ENCODE measurements at regions not wholly inside any gene's neighbourhood (a gene's known extent, or its start where the extent isn't known, plus 50 kb on each side); places are given as distances from the start of the nearest gene placed in this dataset.
A peak's percentile ranks its signal among the peaks of the same experiment; 100 is the strongest.
"Not testable (repeated sequence)": the region's sequence is repeated elsewhere in the genome, so short reads cannot be mapped to it uniquely, and the experiment has no call there.

GRCh38 chr13:50392977-50393376 lies 377.7 kb downstream of the KCNRG start:
- no peak for DNase-seq (ENCODE audit: low read depth)
- H2AFZ ChIP-seq (ENCODE audit: low read depth, low read length): no peak overlapping the region
- H3K36me3 Mint-ChIP-seq (ENCODE audit: low read depth, unreplicated experiment): no peaks in the 10 kb centered on the region
- H3K9ac ChIP-seq (ENCODE audit: low read length): no peak overlapping the region
- H4K20me1 ChIP-seq (ENCODE audit: insufficient read depth, low read length): no peaks in the 10 kb centered on the region
- H3K27me3 Mint-ChIP-seq (ENCODE audit: low read depth, unreplicated experiment): no peaks in the 10 kb centered on the region
- peaks cover 4% of the 10 kb centered on the region for H3K9me3 Mint-ChIP-seq (ENCODE audit: unreplicated experiment)
- TF ChIP-seq EZH2 (IDR thresholded peaks at IDR 0.05; ENCODE audit: insufficient read depth, low read length): no peak
- no peak for TF ChIP-seq CTCF (IDR thresholded peaks at IDR 0.05; ENCODE audit: insufficient read depth, low read depth, low read length)
- no peaks in the 10 kb centered on the region for H3K36me3 ChIP-seq (ENCODE audit: insufficient read depth, low read length)
- H3K27ac ChIP-seq (ENCODE audit: low read depth, low read length): no peak overlapping the region
- no peak for FAIRE-seq
- peaks cover 6% of the 10 kb centered on the region for H3K4me1 Mint-ChIP-seq (ENCODE audit: low read depth, unreplicated experiment)
- H3K4me3 Mint-ChIP-seq (ENCODE audit: unreplicated experiment): no peak overlapping the region
- no peaks in the 10 kb centered on the region for H3K9me3 ChIP-seq (ENCODE audit: insufficient read depth, low read depth, low read length)
- no peak overlapping the region for H3K4me3 ChIP-seq (ENCODE audit: insufficient read depth, low read depth, low read length)
- no peak overlapping the region for H3K27ac Mint-ChIP-seq (ENCODE audit: unreplicated experiment)
- H3K27me3 ChIP-seq (ENCODE audit: insufficient read depth, low read length): no peaks in the 10 kb centered on the region
- no peak overlapping the region for H3K4me2 ChIP-seq (ENCODE audit: low read length)
- no peaks in the 10 kb centered on the region for H3K79me2 ChIP-seq (ENCODE audit: insufficient read depth, low read length)
- no peaks in the 10 kb centered on the region for H3K4me1 ChIP-seq (ENCODE audit: insufficient read depth, low read length)

DNA sequence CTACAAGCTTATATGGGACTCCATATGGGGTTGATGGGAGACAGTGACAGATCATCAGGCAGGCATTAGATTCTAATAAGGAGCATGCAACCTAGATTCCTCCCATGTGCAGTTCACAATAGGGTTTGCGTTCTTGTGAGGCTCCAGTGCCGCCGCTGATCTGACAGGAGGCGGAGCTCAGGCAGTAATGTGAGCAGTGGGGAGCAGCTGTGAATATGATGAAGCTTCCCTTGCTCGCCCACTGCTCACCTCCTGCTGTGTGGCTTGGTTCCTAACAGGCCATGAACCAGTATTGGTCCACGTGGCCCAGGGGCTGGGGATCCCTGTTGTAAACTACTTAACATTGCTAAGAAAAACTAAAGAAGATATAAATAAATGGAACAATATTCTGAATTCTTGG lies 378.4 kb downstream of the KCNRG start:
- H3K9ac ChIP-seq (ENCODE audit: low read length): no peak overlapping the region
- Mint-ChIP-seq H3K36me3 (ENCODE audit: low read depth, unreplicated experiment) (no peaks in the 10 kb centered on the region), H3K27ac (ENCODE audit: unreplicated experiment) (no peak overlapping the region), H3K9me3 (ENCODE audit: unreplicated experiment) (peaks cover 5% of the 10 kb centered on the region), H3K4me1 (ENCODE audit: low read depth, unreplicated experiment) (peaks cover 6% of the 10 kb centered on the region), H3K27me3 (ENCODE audit: low read depth, unreplicated experiment) (no peaks in the 10 kb centered on the region), H3K4me3 (ENCODE audit: unreplicated experiment) (no peak overlapping the region)
- no peaks in the 10 kb centered on the region for H3K36me3 ChIP-seq (ENCODE audit: insufficient read depth, low read length)
- FAIRE-seq (no peak), DNase-seq (ENCODE audit: low read depth) (peak; percentile 57)
- no peaks in the 10 kb centered on the region for H3K4me1 ChIP-seq (ENCODE audit: insufficient read depth, low read length)
- TF ChIP-seq CTCF (IDR thresholded peaks at IDR 0.05; ENCODE audit: insufficient read depth, low read depth, low read length) (no peak), EZH2 (IDR thresholded peaks at IDR 0.05; ENCODE audit: insufficient read depth, low read length) (no peak)
- H2AFZ ChIP-seq (ENCODE audit: low read depth, low read length): peak overlapping the region; percentile 9
- no peaks in the 10 kb centered on the region for H4K20me1 ChIP-seq (ENCODE audit: insufficient read depth, low read length)
- no peaks in the 10 kb centered on the region for H3K79me2 ChIP-seq (ENCODE audit: insufficient read depth, low read length)
- peak overlapping the region; percentile 12 for H3K4me2 ChIP-seq (ENCODE audit: low read length)
- H3K27ac ChIP-seq (ENCODE audit: low read depth, low read length): no peak overlapping the region
- H3K27me3 ChIP-seq (ENCODE audit: insufficient read depth, low read length): no peaks in the 10 kb centered on the region
- H3K4me3 ChIP-seq (ENCODE audit: insufficient read depth, low read depth, low read length): no peak overlapping the region
- H3K9me3 ChIP-seq (ENCODE audit: insufficient read depth, low read depth, low read length): no peaks in the 10 kb centered on the region

- Histone ChIP-seq H3K4me3 (ENCODE audit: insufficient read depth, low read depth, low read length) (no peak overlapping the region), H4K20me1 (ENCODE audit: insufficient read depth, low read length) (no peaks in the 10 kb centered on the region), H3K4me1 (ENCODE audit: insufficient read depth, low read length) (peaks cover 8% of the 10 kb centered on the region), H3K79me2 (ENCODE audit: insufficient read depth, low read length) (no peaks in the 10 kb centered on the region), H3K36me3 (ENCODE audit: insufficient read depth, low read length) (no peaks in the 10 kb centered on the region), H3K27ac (ENCODE audit: low read depth, low read length) (no peak overlapping the region), H3K27me3 (ENCODE audit: insufficient read depth, low read length) (no peaks in the 10 kb centered on the region), H3K9me3 (ENCODE audit: insufficient read depth, low read depth, low read length) (no peaks in the 10 kb centered on the region), H3K9ac (ENCODE audit: low read length) (no peak overlapping the region), H3K4me2 (ENCODE audit: low read length) (no peak overlapping the region), H2AFZ (ENCODE audit: low read depth, low read length) (no peak overlapping the region)
- Mint-ChIP-seq H3K9me3 (ENCODE audit: unreplicated experiment) (peaks cover 3% of the 10 kb centered on the region), H3K36me3 (ENCODE audit: low read depth, unreplicated experiment) (no peaks in the 10 kb centered on the region), H3K27ac (ENCODE audit: unreplicated experiment) (no peak overlapping the region), H3K4me3 (ENCODE audit: unreplicated experiment) (no peak overlapping the region), H3K4me1 (ENCODE audit: low read depth, unreplicated experiment) (peaks cover 16% of the 10 kb centered on the region), H3K27me3 (ENCODE audit: low read depth, unreplicated experiment) (no peaks in the 10 kb centered on the region)
- no peak for DNase-seq (ENCODE audit: low read depth)
- no peak for TF ChIP-seq EZH2 (IDR thresholded peaks at IDR 0.05; ENCODE audit: insufficient read depth, low read length)
- FAIRE-seq: no peak
Measured at GRCh38 chr13:50396001-50396400, 380.8 kb downstream of the KCNRG start.

DNA sequence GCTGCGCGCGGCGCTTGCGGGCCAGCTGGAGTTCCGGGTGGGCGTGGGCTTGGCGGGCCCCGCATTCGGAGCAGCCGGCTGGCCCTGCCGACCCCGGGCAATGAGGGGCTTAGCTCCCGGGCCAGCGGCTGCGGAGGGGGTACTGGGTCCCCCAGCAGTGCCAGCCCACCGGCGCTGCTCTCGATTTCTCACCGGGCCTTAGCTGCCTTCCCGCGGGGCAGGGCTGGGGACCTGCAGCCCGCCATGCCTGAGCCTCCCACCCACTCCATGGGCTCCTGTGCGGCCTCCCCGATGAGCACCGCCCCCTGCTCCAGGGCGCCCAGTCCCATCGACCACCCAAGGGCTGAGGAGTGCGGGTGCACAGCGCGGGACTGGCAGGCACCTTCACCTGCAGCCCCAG lies 381.4 kb downstream of the KCNRG start:
- not testable (repeated sequence) for FAIRE-seq; H3K27ac ChIP-seq (ENCODE audit: low read depth, low read length); H3K4me2 ChIP-seq (ENCODE audit: low read length); H3K36me3 Mint-ChIP-seq (ENCODE audit: low read depth, unreplicated experiment); H3K27ac Mint-ChIP-seq (ENCODE audit: unreplicated experiment); H4K20me1 ChIP-seq (ENCODE audit: insufficient read depth, low read length); H3K27me3 Mint-ChIP-seq (ENCODE audit: low read depth, unreplicated experiment); H3K9me3 ChIP-seq (ENCODE audit: insufficient read depth, low read depth, low read length); H3K4me3 Mint-ChIP-seq (ENCODE audit: unreplicated experiment); H3K79me2 ChIP-seq (ENCODE audit: insufficient read depth, low read length); H3K36me3 ChIP-seq (ENCODE audit: insufficient read depth, low read length); H3K9ac ChIP-seq (ENCODE audit: low read length); DNase-seq (ENCODE audit: low read depth); H3K9me3 Mint-ChIP-seq (ENCODE audit: unreplicated experiment); H2AFZ ChIP-seq (ENCODE audit: low read depth, low read length); H3K27me3 ChIP-seq (ENCODE audit: insufficient read depth, low read length); H3K4me3 ChIP-seq (ENCODE audit: insufficient read depth, low read depth, low read length)
- H3K4me1 ChIP-seq (ENCODE audit: insufficient read depth, low read length): peaks cover 14% of the 10 kb centered on the region
- peaks cover 22% of the 10 kb centered on the region for H3K4me1 Mint-ChIP-seq (ENCODE audit: low read depth, unreplicated experiment)

All from astrocyte (in vitro differentiated cells and primary cell).